Nephron (organoid): ENCODE measurements at regions not wholly inside any gene's neighbourhood (a gene's known extent, or its start where the extent isn't known, plus 50 kb on each side); places are given as distances from the start of the nearest gene placed in this dataset.
"Not testable (repeated sequence)": the region's sequence is repeated elsewhere in the genome, so short reads cannot be mapped to it uniquely, and the experiment has no call there.

ENCODE experiments used
- H3K27ac Mint-ChIP-seq, 3 experiments: 2 replicates each; pipeline ENCODE4 v1.8.0; 2020; ENCODE audit warnings: mixed read lengths in 3 of 3, mild to moderate bottlenecking in 2 of 3, moderate library complexity in 1 of 3
- H3K27me3 Mint-ChIP-seq: 2 replicates; pipeline ENCODE4 v1.8.0; 2021; ENCODE audit warnings: low read depth, mild to moderate bottlenecking, moderate library complexity, mixed read lengths
- H3K36me3 Mint-ChIP-seq: 2 replicates; pipeline ENCODE4 v1.8.0; 2020; ENCODE audit warnings: low read depth, mixed read lengths
- H3K4me1 Mint-ChIP-seq: 2 replicates; pipeline ENCODE4 v1.8.0; 2020; ENCODE audit warnings: mixed read lengths
- H3K4me3 Mint-ChIP-seq, 3 experiments: 2 replicates each; pipeline ENCODE4 v1.8.0; 2020; ENCODE audit warnings: mild to moderate bottlenecking in 3 of 3, mixed read lengths in 3 of 3, moderate library complexity in 2 of 3
- H3K9me3 Mint-ChIP-seq: 2 replicates; pipeline ENCODE4 v1.8.0; 2020; ENCODE audit warnings: mixed read lengths
- CTCF ChIP-seq, 3 experiments: fragments of 200-600 bp; sonication (generic); IDR thresholded peaks; one replicate each; pipeline ENCODE4 v1.5.0; 2021; ENCODE audit warnings: antibody characterized with exemption in 3 of 3; ENCODE audit not compliant: unreplicated experiment in 3 of 3

- Mint-ChIP-seq H3K9me3 (peaks cover 7% of the 10 kb centered on the region), H3K27me3 (no peaks in the 10 kb centered on the region), H3K36me3 (no peaks in the 10 kb centered on the region), H3K27ac (no peak overlapping the region), H3K4me1 (no peaks in the 10 kb centered on the region), H3K4me3 (no peak overlapping the region)
- TF ChIP-seq CTCF (IDR thresholded peaks at IDR 0.05; ENCODE audit: unreplicated experiment in 3 of 3): no peak
Observed at GRCh38 chr7:68406480-68406879, 1191.8 kb upstream of the AUTS2 start.

GRCh38 chr7:68407460-68407859, 1190.8 kb upstream of the AUTS2 start:
- Mint-ChIP-seq H3K27ac (no peak overlapping the region), H3K9me3 (peaks cover 11% of the 10 kb centered on the region), H3K36me3 (no peaks in the 10 kb centered on the region), H3K27me3 (no peaks in the 10 kb centered on the region), H3K4me3 (no peak overlapping the region), H3K4me1 (no peaks in the 10 kb centered on the region)
- no peak for TF ChIP-seq CTCF (IDR thresholded peaks at IDR 0.05; ENCODE audit: unreplicated experiment in 3 of 3)

- Mint-ChIP-seq H3K4me1 (no peaks in the 10 kb centered on the region), H3K36me3 (no peaks in the 10 kb centered on the region), H3K4me3 (no peak overlapping the region), H3K9me3 (peaks cover 11% of the 10 kb centered on the region), H3K27ac (no peak overlapping the region), H3K27me3 (no peaks in the 10 kb centered on the region)
- no peak for TF ChIP-seq CTCF (IDR thresholded peaks at IDR 0.05; ENCODE audit: unreplicated experiment in 3 of 3)
Observed at GRCh38 chr7:68408873-68409272, 1189.4 kb upstream of the AUTS2 start.

- TF ChIP-seq CTCF (IDR thresholded peaks at IDR 0.05; ENCODE audit: unreplicated experiment in 3 of 3): no peak
- no peak overlapping the region for H3K27ac Mint-ChIP-seq
- H3K4me1 Mint-ChIP-seq: no peaks in the 10 kb centered on the region
- no peak overlapping the region for H3K4me3 Mint-ChIP-seq
- H3K36me3 Mint-ChIP-seq: no peaks in the 10 kb centered on the region
- H3K27me3 Mint-ChIP-seq: no peaks in the 10 kb centered on the region
- peaks cover 10% of the 10 kb centered on the region for H3K9me3 Mint-ChIP-seq
Observed at GRCh38 chr7:68409851-68410250, 1188.4 kb upstream of the AUTS2 start.

GRCh38 chr7:68410693-68411092, 1187.6 kb upstream of the AUTS2 start:
- H3K9me3 Mint-ChIP-seq: peaks cover 11% of the 10 kb centered on the region
- not testable (repeated sequence) for H3K4me3 Mint-ChIP-seq, H3K27me3 Mint-ChIP-seq, H3K4me1 Mint-ChIP-seq, H3K27ac Mint-ChIP-seq, H3K36me3 Mint-ChIP-seq

- no peaks in the 10 kb centered on the region for H3K27me3 Mint-ChIP-seq
- no peak overlapping the region for H3K4me3 Mint-ChIP-seq
- H3K36me3 Mint-ChIP-seq: no peaks in the 10 kb centered on the region
- no peak overlapping the region for H3K27ac Mint-ChIP-seq
- peaks cover 16% of the 10 kb centered on the region for H3K9me3 Mint-ChIP-seq
- no peak for TF ChIP-seq CTCF (IDR thresholded peaks at IDR 0.05; ENCODE audit: unreplicated experiment in 3 of 3)
- H3K4me1 Mint-ChIP-seq: no peaks in the 10 kb centered on the region
Observed at GRCh38 chr7:68411742-68412141, 1186.5 kb upstream of the AUTS2 start.
